ENCODE measurements at regions not wholly inside any gene's neighbourhood (a gene's known extent, or its start where the extent isn't known, plus 50 kb on each side); places are given as distances from the start of the nearest gene placed in this dataset.

DNA sequence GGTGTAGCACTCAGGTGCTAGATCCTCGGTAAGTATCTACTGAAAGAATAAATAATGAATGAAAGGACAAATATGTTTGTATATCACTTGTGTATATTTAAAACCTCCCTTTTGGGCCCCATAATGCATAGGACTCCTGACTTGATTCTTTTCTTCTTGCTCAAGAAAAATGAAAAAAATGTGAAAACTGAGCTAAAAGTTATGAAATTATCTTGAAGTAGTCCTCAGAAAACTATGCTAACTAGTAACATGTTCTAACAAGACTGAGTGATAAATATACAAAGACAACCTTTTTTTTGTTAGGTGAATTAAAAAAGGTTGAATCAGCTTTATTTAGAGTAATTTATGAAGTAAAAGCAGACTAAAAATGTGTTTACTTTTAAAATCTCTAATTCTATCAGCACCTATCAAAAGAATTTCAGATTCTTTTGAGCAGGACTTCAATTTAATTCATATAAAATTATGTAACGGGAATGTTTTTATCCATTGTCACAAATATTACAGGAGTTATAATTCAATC is 247.8 kb upstream of the JAG1 start:
- TF ChIP-seq, protein P1, sequence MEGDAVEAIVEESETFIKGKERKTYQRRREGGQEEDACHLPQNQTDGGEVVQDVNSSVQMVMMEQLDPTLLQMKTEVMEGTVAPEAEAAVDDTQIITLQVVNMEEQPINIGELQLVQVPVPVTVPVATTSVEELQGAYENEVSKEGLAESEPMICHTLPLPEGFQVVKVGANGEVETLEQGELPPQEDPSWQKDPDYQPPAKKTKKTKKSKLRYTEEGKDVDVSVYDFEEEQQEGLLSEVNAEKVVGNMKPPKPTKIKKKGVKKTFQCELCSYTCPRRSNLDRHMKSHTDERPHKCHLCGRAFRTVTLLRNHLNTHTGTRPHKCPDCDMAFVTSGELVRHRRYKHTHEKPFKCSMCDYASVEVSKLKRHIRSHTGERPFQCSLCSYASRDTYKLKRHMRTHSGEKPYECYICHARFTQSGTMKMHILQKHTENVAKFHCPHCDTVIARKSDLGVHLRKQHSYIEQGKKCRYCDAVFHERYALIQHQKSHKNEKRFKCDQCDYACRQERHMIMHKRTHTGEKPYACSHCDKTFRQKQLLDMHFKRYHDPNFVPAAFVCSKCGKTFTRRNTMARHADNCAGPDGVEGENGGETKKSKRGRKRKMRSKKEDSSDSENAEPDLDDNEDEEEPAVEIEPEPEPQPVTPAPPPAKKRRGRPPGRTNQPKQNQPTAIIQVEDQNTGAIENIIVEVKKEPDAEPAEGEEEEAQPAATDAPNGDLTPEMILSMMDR (IDR thresholded peaks at IDR 0.05; ENCODE audit: borderline replicate concordance, control extremely low read depth, extremely low read depth, insufficient read depth, missing control alignments), result no peak
- no peak for DNase-seq (ENCODE audit: low spot score)
- in situ Hi-C loops (cut with MboI; ENCODE audit: low sequenced_read_pairs, unreplicated experiment), result no loop called here

DNA sequence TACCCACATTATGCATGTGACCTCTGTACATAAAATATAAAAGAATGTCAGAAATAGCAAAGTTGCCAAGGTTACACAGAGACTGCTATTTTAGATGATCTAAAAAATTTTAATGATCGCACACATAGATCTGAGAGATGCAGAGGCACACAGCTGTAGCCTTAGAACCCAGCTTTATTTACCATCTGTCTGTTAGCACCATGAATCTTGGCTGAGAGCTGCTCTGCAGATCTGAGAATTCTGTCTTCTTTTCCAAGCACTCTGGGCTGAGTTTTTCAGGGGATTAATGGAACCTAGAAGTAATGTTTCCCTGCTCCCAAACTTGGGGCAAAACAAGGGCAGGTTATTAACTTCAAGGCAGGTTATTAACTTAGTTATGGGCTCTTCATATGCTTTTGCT is 248.7 kb upstream of the JAG1 start:
- DNase-seq (ENCODE audit: low spot score), result no peak
- in situ Hi-C loops (cut with MboI; ENCODE audit: low sequenced_read_pairs, unreplicated experiment), result no loop called here
- TF ChIP-seq, protein P1 (IDR thresholded peaks at IDR 0.05; ENCODE audit: borderline replicate concordance, control extremely low read depth, extremely low read depth, insufficient read depth, missing control alignments), result no peak

DNA sequence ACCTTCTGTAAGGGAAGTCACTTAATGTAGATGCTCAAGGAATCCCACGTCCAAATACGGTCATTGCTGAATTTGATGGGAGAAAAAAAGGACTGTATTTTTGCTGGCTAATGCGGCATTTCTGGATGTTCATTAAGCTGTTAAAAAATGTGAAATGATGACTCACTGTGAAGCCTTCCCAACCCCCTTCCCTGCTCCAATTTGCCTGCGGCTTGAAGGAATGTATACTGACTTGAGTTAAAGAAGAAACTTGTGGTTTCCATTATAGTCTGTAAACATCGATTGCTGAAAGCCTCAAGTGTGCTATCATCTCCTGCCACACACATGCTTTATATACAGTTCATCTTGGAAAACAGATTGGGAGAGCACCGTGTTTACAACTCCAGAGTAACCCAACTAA is 249.1 kb upstream of the JAG1 start:
- TF ChIP-seq, protein P1 (IDR thresholded peaks at IDR 0.05; ENCODE audit: borderline replicate concordance, control extremely low read depth, extremely low read depth, insufficient read depth, missing control alignments), result no peak
- DNase-seq (ENCODE audit: low spot score), result no peak
- in situ Hi-C loops (cut with MboI; ENCODE audit: low sequenced_read_pairs, unreplicated experiment), result no loop called here

DNA sequence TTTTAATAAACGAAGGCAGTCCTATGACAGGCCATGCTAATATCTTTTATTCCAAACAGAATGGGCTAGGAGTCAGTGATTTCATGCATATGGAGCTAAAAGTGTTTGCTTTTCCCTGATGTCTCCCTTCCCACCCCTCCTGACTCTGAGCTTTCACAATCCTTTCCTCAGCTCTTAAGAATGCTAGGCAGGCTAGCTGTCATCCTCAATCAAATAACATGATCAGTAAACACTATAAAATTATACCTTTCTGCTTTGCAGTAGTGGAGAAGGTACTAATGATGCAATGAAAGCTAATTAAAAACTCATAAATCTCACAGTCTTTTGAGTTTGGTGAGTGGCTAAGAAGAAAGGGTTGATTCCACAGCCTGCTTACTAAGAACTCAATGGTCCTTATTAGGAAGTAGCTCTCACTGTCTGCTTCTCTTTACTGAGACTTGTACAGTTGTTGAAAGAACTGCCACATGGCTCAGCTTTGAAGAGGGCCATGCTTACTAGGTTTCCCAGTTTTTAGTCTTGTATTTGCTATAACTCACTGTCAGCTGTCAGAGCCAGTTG is 250.9 kb upstream of the JAG1 start:
- DNase-seq (ENCODE audit: low spot score), result no peak
- in situ Hi-C loops (cut with MboI; ENCODE audit: low sequenced_read_pairs, unreplicated experiment), result no loop called here
- TF ChIP-seq, protein P1 (IDR thresholded peaks at IDR 0.05; ENCODE audit: borderline replicate concordance, control extremely low read depth, extremely low read depth, insufficient read depth, missing control alignments), result no peak

DNA sequence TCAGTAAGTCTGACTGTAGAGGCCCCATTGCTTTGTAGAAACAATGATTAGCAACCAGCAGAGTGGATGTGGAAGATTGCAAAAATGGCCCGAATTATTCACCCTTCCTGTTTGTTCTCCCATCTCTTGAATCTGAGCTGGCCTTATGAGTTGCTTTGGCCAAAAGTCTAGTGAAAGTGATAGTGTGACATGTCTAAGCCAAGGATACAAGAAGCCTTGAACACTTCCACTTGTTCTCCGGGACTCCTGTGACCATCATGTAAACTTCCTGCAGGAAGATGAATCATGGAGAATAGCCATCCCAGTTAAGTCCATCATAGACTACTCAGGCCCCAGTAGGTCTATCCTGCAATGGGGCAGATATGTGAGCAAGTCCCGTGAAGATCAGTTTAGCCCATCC is 252.0 kb upstream of the JAG1 start:
- in situ Hi-C loops (cut with MboI; ENCODE audit: low sequenced_read_pairs, unreplicated experiment), result no loop called here
- no peak for DNase-seq (ENCODE audit: low spot score)
- TF ChIP-seq, protein P1 (IDR thresholded peaks at IDR 0.05; ENCODE audit: borderline replicate concordance, control extremely low read depth, extremely low read depth, insufficient read depth, missing control alignments), result no peak

DNA sequence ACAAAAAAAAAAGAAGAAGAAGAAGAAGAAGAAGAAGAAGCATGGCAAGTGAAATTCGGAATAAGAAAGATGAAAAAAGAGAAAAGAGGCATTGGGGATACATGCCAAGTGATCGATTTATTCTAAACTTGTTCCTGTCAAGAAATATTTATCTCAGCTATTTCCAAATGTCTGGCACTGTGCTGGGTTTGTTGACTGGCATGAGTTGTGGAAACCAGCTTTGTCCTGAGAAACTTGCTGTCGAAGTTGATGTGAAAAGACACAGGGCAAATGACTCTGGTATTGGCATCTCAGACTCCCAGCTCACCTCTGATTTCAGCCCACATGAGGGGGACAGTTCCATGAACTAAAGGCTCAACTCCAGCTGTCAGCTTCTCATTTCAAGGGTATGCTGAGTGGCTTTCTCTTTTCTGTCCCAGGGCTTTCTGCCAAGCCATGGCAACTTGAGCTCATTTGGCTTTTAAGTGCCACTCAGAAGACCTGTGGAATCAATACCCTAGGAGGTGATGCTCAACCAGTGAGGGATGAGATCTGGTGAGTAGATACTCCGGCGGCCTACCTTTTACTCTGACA is 253.3 kb upstream of the JAG1 start:
- TF ChIP-seq, protein P1 (IDR thresholded peaks at IDR 0.05; ENCODE audit: borderline replicate concordance, control extremely low read depth, extremely low read depth, insufficient read depth, missing control alignments), result no peak
- in situ Hi-C loops (cut with MboI; ENCODE audit: low sequenced_read_pairs, unreplicated experiment), result no loop called here
- DNase-seq (ENCODE audit: low spot score), result no peak

Measured in GM13976 (cell line).